Epithelial cell of esophagus (primary cell): ENCODE measurements at regions not wholly inside any gene's neighbourhood (a gene's known extent, or its start where the extent isn't known, plus 50 kb on each side); places are given as distances from the start of the nearest gene placed in this dataset.
"Not testable (repeated sequence)": the region's sequence is repeated elsewhere in the genome, so short reads cannot be mapped to it uniquely, and the experiment has no call there.

Source experiments
- DNase-seq: peaks from one replicate; pipeline ENCODE4 v3.0.0; 2010; ENCODE audit warnings: low read depth
- H3K4me3 ChIP-seq: 2 replicates; pipeline ENCODE4 v1.5.1; 2011; ENCODE audit warnings: mild to moderate bottlenecking, low read length, control low read depth
- TF ChIP-seq, protein P1 (sequence below): IDR thresholded peaks from 2 replicates; pipeline ENCODE4 v1.5.1; 2011; ENCODE audit warnings: low read depth, mild to moderate bottlenecking, low read length, control low read depth, inconsistent platforms; ENCODE audit not compliant: insufficient read depth; ENCODE audit errors: missing control alignments

DNA sequence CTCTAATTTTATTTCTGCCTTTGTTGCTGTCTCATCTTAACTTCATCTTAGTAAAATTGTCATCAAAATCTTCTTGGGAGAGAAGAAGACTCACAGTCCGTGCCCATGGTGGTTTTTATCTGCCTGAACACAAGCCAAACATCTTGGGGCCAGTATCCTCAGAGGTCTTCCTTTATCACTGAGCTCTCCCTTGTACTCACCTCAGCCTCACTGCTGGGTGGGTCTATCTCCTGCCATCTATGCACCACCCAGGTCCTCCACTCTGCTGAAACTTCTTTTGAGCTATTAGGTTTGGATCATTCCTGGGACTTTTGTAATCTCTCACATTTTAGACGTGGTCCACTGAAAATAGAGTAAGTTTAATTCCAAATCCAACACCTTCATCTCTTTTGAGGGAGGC, 116.3 kb upstream of the EPB41L4A start:
- TF ChIP-seq, protein P1, sequence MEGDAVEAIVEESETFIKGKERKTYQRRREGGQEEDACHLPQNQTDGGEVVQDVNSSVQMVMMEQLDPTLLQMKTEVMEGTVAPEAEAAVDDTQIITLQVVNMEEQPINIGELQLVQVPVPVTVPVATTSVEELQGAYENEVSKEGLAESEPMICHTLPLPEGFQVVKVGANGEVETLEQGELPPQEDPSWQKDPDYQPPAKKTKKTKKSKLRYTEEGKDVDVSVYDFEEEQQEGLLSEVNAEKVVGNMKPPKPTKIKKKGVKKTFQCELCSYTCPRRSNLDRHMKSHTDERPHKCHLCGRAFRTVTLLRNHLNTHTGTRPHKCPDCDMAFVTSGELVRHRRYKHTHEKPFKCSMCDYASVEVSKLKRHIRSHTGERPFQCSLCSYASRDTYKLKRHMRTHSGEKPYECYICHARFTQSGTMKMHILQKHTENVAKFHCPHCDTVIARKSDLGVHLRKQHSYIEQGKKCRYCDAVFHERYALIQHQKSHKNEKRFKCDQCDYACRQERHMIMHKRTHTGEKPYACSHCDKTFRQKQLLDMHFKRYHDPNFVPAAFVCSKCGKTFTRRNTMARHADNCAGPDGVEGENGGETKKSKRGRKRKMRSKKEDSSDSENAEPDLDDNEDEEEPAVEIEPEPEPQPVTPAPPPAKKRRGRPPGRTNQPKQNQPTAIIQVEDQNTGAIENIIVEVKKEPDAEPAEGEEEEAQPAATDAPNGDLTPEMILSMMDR, result no peak
- no peak overlapping the region for H3K4me3 ChIP-seq
- no peak for DNase-seq

DNA sequence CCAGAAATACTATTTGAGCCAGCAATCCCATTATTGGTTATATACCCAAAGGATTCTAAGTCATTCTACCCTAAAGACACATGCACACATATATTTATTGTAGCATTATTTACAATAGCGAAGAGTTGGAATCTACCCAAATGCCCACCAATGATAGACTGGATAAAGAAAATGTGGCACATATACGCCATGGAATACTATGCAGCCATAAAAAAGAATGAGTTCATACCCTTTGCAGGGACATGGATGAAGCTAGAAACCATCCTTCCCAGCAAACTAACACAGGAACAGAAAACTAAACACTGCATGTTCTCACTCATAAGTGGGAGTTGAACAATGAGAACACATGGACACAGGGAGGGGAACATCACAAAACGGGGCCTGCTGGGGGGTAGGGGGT, 125.5 kb upstream of the EPB41L4A start:
- not testable (repeated sequence) for H3K4me3 ChIP-seq, DNase-seq

DNA sequence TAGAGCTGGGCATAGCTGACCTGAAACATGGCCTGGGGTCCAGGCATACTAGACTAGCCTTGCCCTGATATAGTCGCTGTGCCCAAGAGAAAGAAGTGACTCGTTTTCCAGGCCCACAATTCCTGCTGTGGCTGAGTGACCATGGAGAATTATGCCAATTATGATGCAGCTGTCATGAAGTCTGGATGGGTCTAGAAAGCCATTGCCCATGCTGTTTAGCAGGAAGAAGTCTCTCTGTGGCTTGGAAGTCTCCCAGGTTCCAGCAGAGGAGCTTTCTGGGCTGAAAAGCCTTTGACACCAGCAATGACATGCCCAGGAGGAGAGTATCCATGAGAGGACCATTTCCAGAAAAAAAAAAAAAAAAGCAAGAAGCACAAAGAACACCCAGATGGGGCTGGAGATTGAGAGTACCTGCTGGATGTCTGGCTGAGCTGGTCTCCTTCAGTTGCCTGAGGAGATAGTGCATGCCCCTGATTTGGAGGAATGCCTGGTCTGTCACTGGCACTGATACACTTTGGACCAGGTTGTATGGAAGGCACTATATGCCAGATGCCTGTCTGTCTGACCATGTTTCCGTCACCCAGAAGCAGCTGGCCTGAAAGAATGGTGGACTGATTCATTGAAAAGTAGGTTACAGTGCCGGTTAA, 128.0 kb upstream of the EPB41L4A start:
- no peak overlapping the region for H3K4me3 ChIP-seq
- DNase-seq, result no peak
- TF ChIP-seq, protein P1, result no peak

DNA sequence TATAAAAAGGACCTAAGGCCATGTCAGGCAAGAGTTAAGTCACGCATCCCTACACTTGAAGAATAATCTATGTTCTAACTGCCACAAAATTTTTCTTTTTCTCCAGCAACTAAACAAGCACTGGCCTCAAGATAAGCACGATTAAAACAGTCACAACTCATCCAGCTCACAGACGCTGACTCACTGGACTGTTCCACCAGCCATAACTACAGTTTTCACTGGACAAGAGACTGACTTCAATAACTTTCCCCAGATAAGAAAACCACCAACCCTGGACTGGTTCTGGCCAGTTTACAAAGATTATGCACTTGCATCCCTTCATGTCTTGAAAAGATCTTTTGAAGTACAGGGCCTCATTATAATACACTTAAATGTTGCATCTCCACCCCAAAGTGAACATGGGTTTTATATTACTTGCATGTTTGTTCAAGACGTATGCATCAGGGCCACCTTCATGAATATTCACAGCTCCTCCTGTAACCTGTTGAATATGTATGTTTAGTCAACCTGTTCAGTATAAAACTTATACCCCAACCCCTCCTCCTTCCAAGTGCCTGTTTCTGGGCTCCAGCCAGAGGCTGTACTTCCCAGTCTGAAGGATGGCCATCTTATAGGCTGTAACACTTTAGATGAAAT, 129.3 kb upstream of the EPB41L4A start:
- TF ChIP-seq, protein P1, result no peak
- DNase-seq, result peak; percentile 48
- no peak overlapping the region for H3K4me3 ChIP-seq

DNA sequence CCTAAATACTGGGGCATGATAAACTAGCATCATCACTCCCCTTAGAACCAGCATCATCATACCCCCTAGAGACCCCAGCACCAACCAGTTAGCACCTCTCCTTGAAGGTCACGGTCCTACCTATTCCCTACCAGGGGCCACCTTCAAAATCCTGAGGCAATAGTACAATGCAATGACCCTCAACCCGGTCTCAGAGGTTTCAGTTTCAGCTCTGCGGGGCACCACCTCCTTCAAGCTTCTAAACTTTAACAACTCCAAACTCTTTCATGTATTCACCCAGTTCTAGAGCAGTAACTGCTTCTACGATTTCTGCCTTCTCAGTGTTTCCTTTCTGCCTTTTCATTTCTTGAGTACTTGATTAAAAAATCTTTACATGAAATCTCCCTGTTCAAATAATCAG, 130.1 kb upstream of the EPB41L4A start:
- no peak for DNase-seq
- TF ChIP-seq, protein P1, result no peak
- H3K4me3 ChIP-seq, result no peak overlapping the region

DNA sequence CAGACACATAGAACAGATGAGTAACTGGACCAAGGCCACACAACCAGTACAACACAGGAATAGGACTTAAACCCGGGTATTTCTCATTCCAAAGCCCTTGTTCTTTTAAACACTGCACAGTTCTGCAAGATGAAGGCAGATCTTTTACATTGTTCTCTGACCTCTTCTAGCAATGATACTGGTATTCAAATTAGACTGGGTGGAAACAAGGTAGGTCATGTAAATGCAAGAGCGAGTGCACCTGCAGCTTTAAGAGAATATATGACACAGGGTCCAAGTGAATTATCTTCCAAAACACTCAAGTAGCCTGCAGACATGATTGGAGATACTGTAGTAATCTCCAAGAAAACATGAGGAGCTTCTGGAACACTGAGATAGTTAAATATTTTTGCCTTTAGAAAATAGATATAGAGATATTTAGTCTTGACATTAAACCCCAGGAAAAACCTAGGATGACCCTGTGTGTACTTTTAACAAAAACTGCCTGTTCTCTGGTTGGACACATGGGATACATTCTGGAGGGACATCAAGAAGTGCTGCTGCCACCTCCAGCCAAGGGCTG, 130.6 kb upstream of the EPB41L4A start:
- TF ChIP-seq, protein P1, result no peak

DNA sequence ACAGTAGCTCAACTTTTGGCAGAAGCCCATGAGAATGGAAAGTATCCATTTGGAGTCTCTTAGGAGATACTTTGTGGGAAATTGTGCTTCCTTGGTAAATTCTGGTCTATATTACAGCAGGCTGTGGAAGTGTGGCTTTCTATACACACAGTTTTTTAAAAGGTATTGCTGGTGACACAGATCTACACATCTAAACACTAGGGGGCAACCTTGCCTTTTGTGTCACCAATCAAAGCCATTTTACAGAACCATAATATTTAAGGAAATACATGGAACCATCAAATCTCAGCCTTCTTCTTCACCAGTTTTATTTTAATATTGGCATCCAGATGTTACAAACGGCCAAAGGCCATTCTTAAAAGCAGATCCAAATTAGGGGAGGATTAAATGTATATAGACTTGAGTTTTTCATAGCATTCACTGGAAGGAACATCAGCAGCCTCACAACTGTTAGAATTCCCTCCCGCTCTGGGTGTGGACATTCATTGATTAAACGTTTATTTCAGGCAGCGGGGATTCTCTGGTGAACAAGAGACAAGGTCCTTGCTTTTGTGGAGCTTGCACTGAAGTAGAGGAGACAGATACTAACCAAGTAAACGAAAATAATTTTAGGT, 132.4 kb upstream of the EPB41L4A start:
- TF ChIP-seq, protein P1, result peak; percentile 72
- no peak overlapping the region for H3K4me3 ChIP-seq
- DNase-seq, result peak; percentile 73

More for the DNA sequence above, 130.6 kb upstream of the EPB41L4A start:
- H3K4me3 ChIP-seq, result no peak overlapping the region
- DNase-seq, result no peak
